CD14-positive monocyte (primary cell): ENCODE measurements at regions not wholly inside any gene's neighbourhood (a gene's known extent, or its start where the extent isn't known, plus 50 kb on each side); places are given as distances from the start of the nearest gene placed in this dataset.

ENCODE experiments used
- DNase-seq, 3 donors: peaks; one replicate each; pipeline ENCODE4 v3.0.0-alpha.2; 2011 to 2022
- H2AFZ ChIP-seq: 2 replicates; pipeline ENCODE4 v1.6.0; 2012; ENCODE audit warnings: mild to moderate bottlenecking, low read depth, low read length, inconsistent platforms; ENCODE audit not compliant: insufficient read depth, poor library complexity, severe bottlenecking
- H3K27ac ChIP-seq, 2 donors: 1 replicate in 1 of 2; 2 replicates in 1 of 2; pipeline ENCODE4 v1.5.1; 2012 to 2013; ENCODE audit warnings: low read length in 2 of 2, control low read depth in 1 of 2, inconsistent platforms in 1 of 2, low read depth in 1 of 2, mild to moderate bottlenecking in 1 of 2
- H3K27me3 ChIP-seq, 2 donors: one replicate each; pipeline versions ENCODE4 v1.6.0 to v1.6.1; 2011 to 2013; ENCODE audit warnings: low read length in 2 of 2; ENCODE audit not compliant: control insufficient read depth in 2 of 2, insufficient read depth in 2 of 2
- H3K36me3 ChIP-seq, 2 donors: replicated peaks in 1 of 2; 1 replicate in 1 of 2; 2 replicates in 1 of 2; pipeline versions ENCODE4 v1.5.1 to v1.6.1; 2012 to 2013; ENCODE audit warnings: low read length in 2 of 2, control low read depth in 1 of 2, inconsistent platforms in 1 of 2, mild to moderate bottlenecking in 1 of 2; ENCODE audit not compliant: insufficient read depth in 2 of 2, control insufficient read depth in 1 of 2
- H3K4me1 ChIP-seq, 2 donors: 1 replicate in 1 of 2; 2 replicates in 1 of 2; pipeline versions ENCODE4 v1.5.1 to v1.6.1; 2012 to 2013; ENCODE audit warnings: low read length in 2 of 2, control low read depth in 1 of 2, inconsistent platforms in 1 of 2, mild to moderate bottlenecking in 1 of 2, moderate library complexity in 1 of 2; ENCODE audit not compliant: insufficient read depth in 2 of 2, control insufficient read depth in 1 of 2
- H3K4me2 ChIP-seq: replicated peaks from 2 replicates; pipeline ENCODE3; 2012; ENCODE audit warnings: low read length, moderate library complexity, mild to moderate bottlenecking; ENCODE audit not compliant: poor library complexity, severe bottlenecking; ENCODE audit errors: extremely low read depth
- H3K4me3 ChIP-seq, 3 experiments: fragments of 200-600 bp in 1 of 3; sonication (generic) in 1 of 3; replicated peaks in 1 of 3; 1 replicate in 2 of 3; 2 replicates in 1 of 3; pipeline ENCODE4 v1.5.1; 2011 to 2013; ENCODE audit warnings: low read length in 3 of 3, mild to moderate bottlenecking in 3 of 3, control low read depth in 2 of 3, low read depth in 2 of 3, inconsistent platforms in 1 of 3, moderate library complexity in 1 of 3
- H3K79me2 ChIP-seq: 2 replicates; pipeline ENCODE4 v1.6.0; 2012; ENCODE audit warnings: mild to moderate bottlenecking, control low read depth, inconsistent platforms, low read length, moderate library complexity; ENCODE audit not compliant: insufficient read depth
- H3K9ac ChIP-seq: 2 replicates; pipeline ENCODE4 v1.6.0; 2017; ENCODE audit warnings: low read length, mild to moderate bottlenecking; ENCODE audit not compliant: insufficient read depth, poor library complexity, severe bottlenecking
- H3K9me3 ChIP-seq, 2 donors: replicated peaks in 1 of 2; 1 replicate in 1 of 2; 2 replicates in 1 of 2; pipeline versions ENCODE4 v1.5.1 to v1.6.1; 2012 to 2013; ENCODE audit warnings: low read length in 2 of 2, control low read depth in 1 of 2; ENCODE audit not compliant: control insufficient read depth in 1 of 2, insufficient read depth in 1 of 2
- H4K20me1 ChIP-seq: 2 replicates; pipeline ENCODE4 v1.6.0; 2012; ENCODE audit warnings: mild to moderate bottlenecking, low read length, control low read depth, moderate library complexity; ENCODE audit not compliant: insufficient read depth
- H3K27ac Mint-ChIP-seq, 7 donors: one replicate each; pipeline ENCODE4 v1.8.0; 2020; ENCODE audit warnings: mild to moderate bottlenecking in 7 of 7, mixed read lengths in 7 of 7, moderate library complexity in 6 of 7, inconsistent platforms in 2 of 7
- H3K27me3 Mint-ChIP-seq, 3 donors: one replicate each; pipeline ENCODE4 v1.8.0; 2021 to 2022; ENCODE audit warnings: low read depth in 3 of 3, mild to moderate bottlenecking in 3 of 3, mixed read lengths in 3 of 3, moderate library complexity in 3 of 3, inconsistent platforms in 1 of 3
- H3K36me3 Mint-ChIP-seq, 2 donors: one replicate each; pipeline ENCODE4 v1.8.0; 2020; ENCODE audit warnings: mixed read lengths in 2 of 2, inconsistent platforms in 1 of 2, mild to moderate bottlenecking in 1 of 2
- H3K4me1 Mint-ChIP-seq: one replicate; pipeline ENCODE4 v1.8.0; 2020; ENCODE audit warnings: mild to moderate bottlenecking, mixed read lengths
- H3K4me3 Mint-ChIP-seq, 2 donors: one replicate each; pipeline ENCODE4 v1.8.0; 2020; ENCODE audit warnings: mild to moderate bottlenecking in 2 of 2, mixed read lengths in 2 of 2, moderate library complexity in 1 of 2
- H3K9me3 Mint-ChIP-seq, 7 donors: one replicate each; pipeline ENCODE4 v1.8.0; 2020 to 2022; ENCODE audit warnings: mixed read lengths in 7 of 7, mild to moderate bottlenecking in 6 of 7, moderate library complexity in 6 of 7, inconsistent platforms in 2 of 7
- WGBS: methylation state at CpG from one replicate; pipeline ENCODE4 v1.1.5; 2013; ENCODE audit warnings: missing lambda C conversion rate; ENCODE audit not compliant: insufficient coverage; 5-methylcytosine and 5-hydroxymethylcytosine counted together
- intact Hi-C, 2 donors: fragments of 100-400 bp; cut with micrococcal nuclease; formaldehyde crosslinking; loops; one replicate each; pipeline versions ENCODE4 v1.15.0 to v1.15.1; 2023
- TF ChIP-seq, protein P1 (sequence below): fragments of 200-600 bp; IDR thresholded peaks from one replicate; pipeline ENCODE4 v1.8.0; 2022; ENCODE audit warnings: antibody characterized with exemption, mild to moderate bottlenecking

DNA sequence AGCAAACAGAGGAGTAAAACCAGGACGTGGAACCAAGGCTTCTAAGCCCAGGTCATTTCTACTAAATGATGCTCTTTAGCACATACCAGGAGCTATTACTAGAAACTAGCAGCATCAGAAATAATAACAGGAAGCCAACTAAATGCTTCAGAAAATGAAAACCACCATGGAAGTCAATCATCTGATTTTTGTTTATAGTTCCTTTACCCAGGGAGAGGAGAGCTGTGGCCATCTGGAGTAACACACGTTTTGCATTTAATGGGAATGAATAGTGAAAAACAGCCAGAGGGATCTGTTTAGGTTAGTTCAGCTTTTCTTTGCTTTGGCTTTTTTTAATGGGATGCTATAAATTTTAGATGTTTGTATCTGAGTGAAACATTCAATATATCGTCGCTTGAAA lies 250.7 kb upstream of the ARHGAP20 start:
- whole genome bisulfite sequencing: no CpG with 5 or more reads among the region's 4 CpGs
- Mint-ChIP-seq H3K9me3 (peaks cover 0 to 3% (median 1%) of the 10 kb centered on the region in 7 donors), H3K36me3 (no peaks in the 10 kb centered on the region), H3K4me1 (peaks cover 2% of the 10 kb centered on the region), H3K27me3 (peaks cover 0 to 3% (median 1%) of the 10 kb centered on the region in 3 donors), H3K27ac (no peak overlapping the region), H3K4me3 (no peak overlapping the region)
- no peak overlapping the region for H3K4me3 ChIP-seq
- no peak overlapping the region for H2AFZ ChIP-seq
- no peaks in the 10 kb centered on the region for H4K20me1 ChIP-seq
- H3K9ac ChIP-seq: no peak overlapping the region
- H3K9me3 ChIP-seq: no peaks in the 10 kb centered on the region
- no peak overlapping the region for H3K4me2 ChIP-seq
- H3K27me3 ChIP-seq: no peaks in the 10 kb centered on the region
- no peak overlapping the region for H3K27ac ChIP-seq
- intact Hi-C loops: no loop called here
- no peaks in the 10 kb centered on the region for H3K79me2 ChIP-seq
- TF ChIP-seq, protein P1, sequence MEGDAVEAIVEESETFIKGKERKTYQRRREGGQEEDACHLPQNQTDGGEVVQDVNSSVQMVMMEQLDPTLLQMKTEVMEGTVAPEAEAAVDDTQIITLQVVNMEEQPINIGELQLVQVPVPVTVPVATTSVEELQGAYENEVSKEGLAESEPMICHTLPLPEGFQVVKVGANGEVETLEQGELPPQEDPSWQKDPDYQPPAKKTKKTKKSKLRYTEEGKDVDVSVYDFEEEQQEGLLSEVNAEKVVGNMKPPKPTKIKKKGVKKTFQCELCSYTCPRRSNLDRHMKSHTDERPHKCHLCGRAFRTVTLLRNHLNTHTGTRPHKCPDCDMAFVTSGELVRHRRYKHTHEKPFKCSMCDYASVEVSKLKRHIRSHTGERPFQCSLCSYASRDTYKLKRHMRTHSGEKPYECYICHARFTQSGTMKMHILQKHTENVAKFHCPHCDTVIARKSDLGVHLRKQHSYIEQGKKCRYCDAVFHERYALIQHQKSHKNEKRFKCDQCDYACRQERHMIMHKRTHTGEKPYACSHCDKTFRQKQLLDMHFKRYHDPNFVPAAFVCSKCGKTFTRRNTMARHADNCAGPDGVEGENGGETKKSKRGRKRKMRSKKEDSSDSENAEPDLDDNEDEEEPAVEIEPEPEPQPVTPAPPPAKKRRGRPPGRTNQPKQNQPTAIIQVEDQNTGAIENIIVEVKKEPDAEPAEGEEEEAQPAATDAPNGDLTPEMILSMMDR: no peak
- H3K36me3 ChIP-seq: no peaks in the 10 kb centered on the region
- no peak for DNase-seq
- peaks cover 2 to 3% of the 10 kb centered on the region in 2 donors for H3K4me1 ChIP-seq

DNA sequence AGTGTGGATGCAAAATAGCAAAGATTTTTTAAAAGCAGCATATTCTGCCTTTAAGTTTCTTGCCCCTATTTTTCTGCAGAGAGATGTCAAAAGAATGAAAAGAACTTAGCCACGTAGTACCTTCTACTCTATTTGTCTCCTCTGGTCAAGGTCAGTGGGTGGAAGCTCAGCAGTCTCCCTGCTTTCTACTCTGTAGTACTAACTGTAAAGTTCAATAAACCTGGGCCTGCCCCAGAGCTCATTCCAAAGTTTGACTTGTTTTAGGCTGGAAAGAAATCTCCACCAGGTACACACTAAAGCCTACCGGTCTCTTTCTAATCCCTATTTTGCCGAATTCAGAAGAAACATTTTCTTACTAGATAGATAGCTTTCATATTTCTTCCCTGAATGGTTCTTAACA lies 247.9 kb upstream of the ARHGAP20 start:
- no peaks in the 10 kb centered on the region for H3K4me1 ChIP-seq
- H3K27ac Mint-ChIP-seq: no peak overlapping the region
- TF ChIP-seq, protein P1: no peak
- H3K27ac ChIP-seq: no peak overlapping the region
- H3K4me2 ChIP-seq: no peak overlapping the region
- H3K9me3 Mint-ChIP-seq: no peaks in the 10 kb centered on the region
- no peaks in the 10 kb centered on the region for H3K9me3 ChIP-seq
- H3K4me1 Mint-ChIP-seq: peaks cover 2% of the 10 kb centered on the region
- intact Hi-C loops: no loop called here
- DNase-seq: no peak
- H2AFZ ChIP-seq: no peak overlapping the region
- no peaks in the 10 kb centered on the region for H3K36me3 Mint-ChIP-seq
- H4K20me1 ChIP-seq: no peaks in the 10 kb centered on the region
- H3K27me3 Mint-ChIP-seq: peaks cover 0 to 3% (median 1%) of the 10 kb centered on the region in 3 donors
- no peaks in the 10 kb centered on the region for H3K79me2 ChIP-seq
- WGBS: no CpG with 5 or more reads among the region's 3 CpGs
- no peak overlapping the region for H3K9ac ChIP-seq
- no peak overlapping the region for H3K4me3 ChIP-seq
- H3K27me3 ChIP-seq: no peaks in the 10 kb centered on the region
- H3K36me3 ChIP-seq: no peaks in the 10 kb centered on the region
- no peak overlapping the region for H3K4me3 Mint-ChIP-seq
